B cell (primary cell): ENCODE measurements at regions not wholly inside any gene's neighbourhood (a gene's known extent, or its start where the extent isn't known, plus 50 kb on each side); places are given as distances from the start of the nearest gene placed in this dataset.

ENCODE experiments used
- ATAC-seq: fragments of 200-7000 bp; cut with Tn5 transposase; one replicate; pipeline ENCODE4 v1.10.0; 2021; ENCODE audit warnings: low read depth, mild to moderate bottlenecking, moderate number of reproducible peaks, moderate library complexity
- CTCF ChIA-PET: fragments of 350-600 bp; sonication (Branson Sonifier 250); formaldehyde crosslinking; loops from one replicate; lab custom pipeline; 2021; ENCODE audit warnings: antibody characterized with exemption, inconsistent platforms; lab: Charles Lee
- POLR2A ChIA-PET: fragments of 350-600 bp; sonication (Branson Sonifier 250); formaldehyde crosslinking; loops from one replicate; lab custom pipeline; 2021; ENCODE audit warnings: antibody characterized with exemption; lab: Charles Lee
- DNase-seq: peaks from one replicate; pipeline ENCODE4 v3.0.0; 2013
- H2AFZ ChIP-seq: 2 replicates; pipeline ENCODE4 v1.6.1; 2012; ENCODE audit warnings: mild to moderate bottlenecking, low read depth, low read length; ENCODE audit not compliant: insufficient read depth, poor library complexity, severe bottlenecking
- H3K27ac ChIP-seq, 2 donors: 1 replicate in 1 of 2; 2 replicates in 1 of 2; pipeline ENCODE4 v1.5.1; 2012 to 2013; ENCODE audit warnings: low read length in 2 of 2, mild to moderate bottlenecking in 2 of 2, moderate library complexity in 1 of 2
- H3K27me3 ChIP-seq, 4 experiments: fragments of 200-600 bp in 1 of 4; sonication (generic) in 1 of 4; replicated peaks in 1 of 4; 1 replicate in 2 of 4; 2 replicates in 2 of 4; pipeline versions ENCODE4 v1.6.1 to v1.7.0; 2013 to 2016; ENCODE audit warnings: low read length in 3 of 4, mild to moderate bottlenecking in 2 of 4, mixed read lengths in 1 of 4, moderate library complexity in 1 of 4; ENCODE audit not compliant: insufficient read depth in 4 of 4, control insufficient read depth in 3 of 4; ENCODE audit errors: control extremely low read depth in 1 of 4
- H3K36me3 ChIP-seq, 2 experiments: replicated peaks in 1 of 2; 1 replicate in 1 of 2; 2 replicates in 1 of 2; pipeline versions ENCODE4 v1.6.1 to v1.7.1; 2013; ENCODE audit warnings: low read length in 1 of 2; ENCODE audit not compliant: insufficient read depth in 2 of 2, control insufficient read depth in 1 of 2; ENCODE audit errors: control extremely low read depth in 1 of 2, extremely low read depth in 1 of 2
- H3K4me1 ChIP-seq, 2 donors: fragments of 200-600 bp in 1 of 2; sonication (generic) in 1 of 2; 1 replicate in 1 of 2; 2 replicates in 1 of 2; pipeline versions ENCODE4 v1.5.1 to v1.6.1; 2013 to 2017; ENCODE audit warnings: low read length in 2 of 2; ENCODE audit not compliant: control insufficient read depth in 2 of 2, insufficient read depth in 2 of 2
- H3K4me2 ChIP-seq: replicated peaks from 2 replicates; pipeline ENCODE3; 2012; ENCODE audit warnings: mild to moderate bottlenecking, low read depth, low read length; ENCODE audit not compliant: poor library complexity, severe bottlenecking
- H3K4me3 ChIP-seq, 5 experiments: fragments of 200-600 bp in 1 of 5; sonication (generic) in 1 of 5; 1 replicate in 3 of 5; 2 replicates in 2 of 5; pipeline versions ENCODE4 v1.5.1 to v1.7.0; 2011 to 2016; ENCODE audit warnings: low read length in 4 of 5, mild to moderate bottlenecking in 4 of 5, low read depth in 2 of 5, control low read depth in 1 of 5, moderate library complexity in 1 of 5; ENCODE audit not compliant: insufficient read depth in 1 of 5; ENCODE audit errors: control extremely low read depth in 1 of 5, extremely low read depth in 1 of 5
- H3K79me2 ChIP-seq: fragments of 200-600 bp; sonication (generic); one replicate; pipeline ENCODE4 v1.6.0; 2016; ENCODE audit warnings: low read length; ENCODE audit not compliant: control insufficient read depth, insufficient read depth
- H3K9ac ChIP-seq: fragments of 200-600 bp; sonication (generic); 2 replicates; pipeline ENCODE4 v1.6.1; 2017; ENCODE audit warnings: mild to moderate bottlenecking, low read length, moderate library complexity
- H3K9me3 ChIP-seq, 3 donors: one replicate each; pipeline versions ENCODE4 v1.6.1 to v1.7.1; 2013; ENCODE audit warnings: low read length in 2 of 3; ENCODE audit not compliant: control insufficient read depth in 2 of 3, insufficient read depth in 1 of 3; ENCODE audit errors: control extremely low read depth in 1 of 3
- H4K20me1 ChIP-seq: 2 replicates; pipeline ENCODE4 v1.6.0; 2012; ENCODE audit warnings: mild to moderate bottlenecking, low read length; ENCODE audit not compliant: insufficient read depth, control insufficient read depth, poor library complexity, severe bottlenecking
- H3K27ac Mint-ChIP-seq: one replicate; pipeline ENCODE4 v1.8.0; 2021; ENCODE audit warnings: mixed read lengths
- H3K27me3 Mint-ChIP-seq: one replicate; pipeline ENCODE4 v1.8.0; 2021; ENCODE audit warnings: mixed read lengths
- H3K4me1 Mint-ChIP-seq: one replicate; pipeline ENCODE4 v1.8.0; 2021; ENCODE audit warnings: mixed read lengths
- H3K4me3 Mint-ChIP-seq: one replicate; pipeline ENCODE4 v1.8.0; 2021; ENCODE audit warnings: mixed read lengths
- H3K9me3 Mint-ChIP-seq: one replicate; pipeline ENCODE4 v1.8.0; 2022; ENCODE audit warnings: mixed read lengths; ENCODE audit not compliant: insufficient read depth
- CTCF ChIP-seq: fragments of 200-600 bp; IDR thresholded peaks from one replicate; pipeline ENCODE4 v1.8.0; 2022; ENCODE audit warnings: antibody characterized with exemption, mild to moderate bottlenecking
- EZH2 ChIP-seq: IDR thresholded peaks from 2 replicates; pipeline ENCODE4 v1.6.1; 2012; ENCODE audit warnings: borderline replicate concordance, low read depth, mild to moderate bottlenecking, moderate library complexity, low read length; ENCODE audit not compliant: insufficient read depth, poor library complexity, severe bottlenecking
- WGBS: methylation state at CpG from one replicate; pipeline ENCODE4 v1.1.5; 2013; ENCODE audit warnings: missing lambda C conversion rate; ENCODE audit not compliant: insufficient coverage; 5-methylcytosine and 5-hydroxymethylcytosine counted together
- intact Hi-C: fragments of 100-400 bp; cut with micrococcal nuclease; formaldehyde crosslinking; loops from one replicate; pipeline ENCODE4 v1.10.0; 2022

- WGBS = no CpG with 5 or more reads among the region's 1 CpG
- H2AFZ ChIP-seq = no peak overlapping the region
- no peaks in the 10 kb centered on the region for H3K79me2 ChIP-seq
- CTCF ChIA-PET = interaction anchor here (0.6 kb wide), 1 partner anchor 97 kb away, joined by 3 read pairs; no protein-coding TSS in a partner anchor
- Mint-ChIP-seq H3K27ac (no peak overlapping the region), H3K9me3 (no peaks in the 10 kb centered on the region), H3K27me3 (no peaks in the 10 kb centered on the region), H3K4me1 (no peaks in the 10 kb centered on the region), H3K4me3 (no peak overlapping the region)
- H3K27ac ChIP-seq = no peak overlapping the region
- H3K4me1 ChIP-seq = no peaks in the 10 kb centered on the region
- H3K27me3 ChIP-seq = no peaks in the 10 kb centered on the region
- H4K20me1 ChIP-seq = no peaks in the 10 kb centered on the region
- DNase-seq (no peak), ATAC-seq (no peak)
- no peaks in the 10 kb centered on the region for H3K36me3 ChIP-seq
- H3K9me3 ChIP-seq = peaks cover 0 to 2% (median 0%) of the 10 kb centered on the region in 3 donors
- no peak overlapping the region for H3K4me3 ChIP-seq
- intact Hi-C loops = no loop called here
- TF ChIP-seq CTCF = no peak
- TF ChIP-seq EZH2 = no peak
- no peak overlapping the region for H3K4me2 ChIP-seq
- H3K9ac ChIP-seq = no peak overlapping the region
- POLR2A ChIA-PET = no interaction called here
These were observed 81.2 kb upstream of the MAN1A1 start for GRCh38 chr6:119430805-119431204.

- Histone ChIP-seq H3K4me1 (no peaks in the 10 kb centered on the region), H3K4me2 (no peak overlapping the region), H3K9ac (no peak overlapping the region), H3K9me3 (peaks cover 0 to 2% (median 0%) of the 10 kb centered on the region in 3 donors), H3K27ac (no peak overlapping the region), H4K20me1 (no peaks in the 10 kb centered on the region), H3K4me3 (no peak overlapping the region), H2AFZ (no peak overlapping the region), H3K27me3 (no peaks in the 10 kb centered on the region), H3K36me3 (no peaks in the 10 kb centered on the region), H3K79me2 (no peaks in the 10 kb centered on the region)
- H3K27me3 Mint-ChIP-seq = no peaks in the 10 kb centered on the region
- TF ChIP-seq CTCF (no peak), EZH2 (no peak)
- intact Hi-C loops = no loop called here
- no peak overlapping the region for H3K4me3 Mint-ChIP-seq
- POLR2A ChIA-PET = no interaction called here
- H3K4me1 Mint-ChIP-seq = no peaks in the 10 kb centered on the region
- CTCF ChIA-PET = no interaction called here
- ATAC-seq (no peak), DNase-seq (no peak)
- no peak overlapping the region for H3K27ac Mint-ChIP-seq
- H3K9me3 Mint-ChIP-seq = peaks cover 4% of the 10 kb centered on the region
These were observed 79.1 kb upstream of the MAN1A1 start for GRCh38 chr6:119428633-119429032.
